Activated CD4-positive, alpha-beta T cell treated with anti-CD3 and anti-CD28 coated beads, Interleukin-2, Interleukin-6, amounts not matched to agents 100 ng/mL and 50 ng/mL, durations not matched to agents 16 hours and 8 hours (primary cell): ENCODE measurements at regions not wholly inside any gene's neighbourhood (a gene's known extent, or its start where the extent isn't known, plus 50 kb on each side); places are given as distances from the start of the nearest gene placed in this dataset.

Experiments
- DNase-seq: peaks from one replicate; pipeline ENCODE4 v3.0.0-alpha.2; 2020

DNA sequence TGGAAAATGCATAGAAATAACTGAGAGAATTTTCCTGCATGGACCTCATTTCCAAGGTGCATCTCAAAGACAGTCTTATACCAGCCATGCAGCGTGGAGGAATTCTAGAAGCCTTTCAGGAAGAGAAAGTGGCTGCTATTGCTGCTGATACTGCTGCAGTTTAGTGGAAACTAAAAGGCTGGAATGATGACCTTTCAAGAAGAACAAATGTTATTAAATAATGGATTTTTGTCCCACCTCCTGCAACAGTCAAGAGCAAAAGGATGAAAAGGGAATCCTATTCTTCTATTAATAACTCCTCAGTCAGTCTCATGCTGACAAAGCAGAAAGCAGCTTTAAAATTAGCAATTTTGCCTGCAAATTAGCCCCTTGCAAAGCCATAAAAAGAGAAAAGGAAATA lies 68.2 kb upstream of the C1orf87 start:
- no peak for DNase-seq

DNA sequence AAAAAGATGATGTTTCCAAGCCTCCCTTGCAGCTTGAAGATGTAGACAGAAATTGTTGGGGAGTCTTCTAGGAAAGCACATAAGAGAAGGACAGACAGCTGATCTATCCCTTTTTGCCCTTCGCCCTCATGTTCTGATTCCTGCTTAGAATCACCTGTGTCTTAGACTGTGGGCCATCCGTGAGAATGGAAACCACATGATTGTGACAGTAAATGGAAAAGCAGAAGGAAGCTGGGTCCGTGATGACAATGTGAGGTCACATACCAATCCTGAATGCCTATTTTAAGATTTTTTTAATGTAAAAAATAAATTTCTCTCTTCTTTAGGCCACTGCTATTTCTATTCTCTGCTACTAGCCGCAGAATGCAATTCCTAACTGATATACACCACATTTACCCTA lies 67.7 kb upstream of the C1orf87 start:
- DNase-seq, result no peak

DNA sequence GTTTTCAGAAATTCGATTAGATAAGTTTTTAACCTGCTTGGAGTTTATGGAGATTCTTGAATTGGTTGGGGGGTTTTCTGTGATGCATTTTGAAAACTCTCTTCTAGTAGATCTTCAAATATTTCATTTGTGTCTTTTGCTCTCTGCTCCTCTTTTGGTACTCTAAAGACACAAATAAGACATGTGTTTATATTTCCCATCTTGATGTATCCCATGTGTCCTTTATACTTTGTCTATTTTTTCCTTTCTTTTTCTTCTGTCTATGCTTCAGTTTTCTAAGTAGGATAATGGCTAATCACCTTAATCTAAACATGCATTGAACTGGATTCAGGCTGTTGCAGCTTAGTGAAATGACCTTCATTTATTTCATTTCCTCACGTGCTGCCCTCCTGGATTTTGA lies 63.8 kb upstream of the C1orf87 start:
- DNase-seq, result no peak

DNA sequence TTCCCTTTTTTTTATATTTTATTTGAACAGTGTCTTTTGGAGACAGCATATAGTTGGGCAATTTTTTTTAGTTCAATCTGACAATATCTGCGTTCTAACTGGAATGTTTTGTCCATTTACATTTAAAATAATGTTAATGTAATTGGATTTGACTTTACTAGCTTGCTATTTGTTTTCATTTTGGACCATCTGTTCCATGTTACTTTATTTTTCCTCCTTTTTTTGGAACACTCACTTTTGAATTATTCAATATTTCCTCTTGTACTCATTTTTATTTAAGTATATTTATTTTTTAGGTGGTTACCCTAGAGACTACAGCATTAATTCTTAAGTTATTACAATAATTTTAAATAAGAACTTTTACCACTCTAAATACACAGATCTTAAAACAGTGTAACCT lies 62.8 kb upstream of the C1orf87 start:
- no peak for DNase-seq

DNA sequence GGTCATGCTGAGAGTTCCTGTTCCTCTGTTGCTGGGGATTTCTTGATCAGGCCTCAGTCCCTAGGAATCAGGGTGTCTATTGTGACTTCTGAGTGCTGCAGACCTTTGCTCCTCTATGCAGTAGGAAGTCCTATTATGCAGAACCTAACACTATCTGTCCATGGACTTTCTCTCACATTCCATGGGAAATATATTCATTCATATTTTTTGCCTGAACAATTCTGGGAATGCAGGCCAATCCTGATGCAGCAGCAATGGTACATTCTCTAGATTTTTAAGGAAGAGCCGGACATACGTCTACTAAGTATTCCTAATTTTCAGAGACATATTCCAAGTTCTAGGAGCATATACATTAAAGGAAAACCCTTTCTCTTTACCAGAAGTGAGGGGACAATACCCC lies 61.1 kb upstream of the C1orf87 start:
- no peak for DNase-seq

DNA sequence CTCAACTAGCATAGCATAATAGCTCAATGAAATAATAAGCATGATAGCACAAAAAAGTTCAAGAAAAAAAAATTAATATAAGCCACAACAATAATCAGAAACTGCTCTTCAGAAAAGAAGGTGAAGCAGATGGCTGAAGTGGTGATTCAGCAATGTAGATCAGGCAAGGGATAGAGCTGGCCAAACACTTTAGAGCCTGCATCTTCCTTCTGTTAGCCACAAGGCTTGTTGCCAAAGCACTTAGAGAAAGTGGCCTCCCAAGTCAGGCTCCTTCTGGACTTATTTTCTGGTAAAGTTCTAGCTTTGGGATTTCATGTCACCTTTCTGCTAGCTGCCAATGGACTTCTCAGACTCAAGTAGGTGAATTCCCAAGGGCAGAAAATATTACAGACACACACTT lies 60.3 kb upstream of the C1orf87 start:
- no peak for DNase-seq

DNA sequence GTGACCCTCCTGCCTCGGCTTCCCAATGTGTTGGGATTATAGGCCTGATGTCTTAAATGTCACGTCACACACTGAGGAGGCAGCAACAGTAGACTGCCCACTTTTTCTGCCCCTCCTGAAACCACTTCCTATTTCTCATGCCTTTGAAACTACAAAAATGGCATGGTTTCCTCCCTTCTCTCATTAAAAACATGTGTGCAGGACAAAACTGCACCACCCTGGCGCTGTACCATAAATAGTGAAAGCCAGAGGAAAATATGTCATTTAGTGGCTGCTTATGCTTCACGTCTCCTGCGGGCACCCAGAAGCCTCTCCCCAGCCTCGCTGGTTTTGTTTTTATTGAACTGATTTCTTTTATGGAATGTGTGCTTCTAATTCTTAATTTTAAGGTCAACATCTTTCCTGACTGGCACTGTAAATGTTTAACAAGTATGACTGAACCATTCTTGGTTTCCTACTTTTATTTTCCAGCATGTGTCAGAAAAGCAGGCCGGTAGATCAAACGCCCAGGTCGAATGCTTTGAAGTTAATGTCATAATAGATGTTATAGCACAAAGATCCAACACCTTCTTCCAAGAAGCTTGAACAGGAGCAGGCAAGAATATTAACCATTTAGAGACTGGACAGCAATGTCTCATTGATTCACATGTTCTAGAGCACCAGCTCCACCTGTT lies 59.6 kb upstream of the C1orf87 start:
- DNase-seq, result no peak

DNA sequence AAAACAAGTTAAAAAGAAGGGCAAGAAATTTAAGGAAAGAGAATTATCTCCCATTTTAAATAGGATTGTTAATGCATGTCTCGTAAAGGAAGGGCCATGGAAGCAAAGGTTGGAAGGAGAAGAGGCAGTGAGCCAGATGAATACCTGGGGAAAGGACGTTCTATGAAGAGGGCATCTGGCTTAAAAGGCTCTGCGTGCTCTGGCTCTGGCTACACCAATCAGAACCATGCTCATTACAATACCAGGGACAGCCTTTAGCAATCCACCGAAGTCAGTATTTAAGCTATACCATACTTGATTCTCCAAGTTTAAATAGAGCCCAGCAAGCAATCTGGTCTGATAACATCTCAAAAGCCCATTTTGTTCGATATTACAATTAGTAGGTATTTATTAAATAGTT lies 58.5 kb upstream of the C1orf87 start:
- no peak for DNase-seq

DNA sequence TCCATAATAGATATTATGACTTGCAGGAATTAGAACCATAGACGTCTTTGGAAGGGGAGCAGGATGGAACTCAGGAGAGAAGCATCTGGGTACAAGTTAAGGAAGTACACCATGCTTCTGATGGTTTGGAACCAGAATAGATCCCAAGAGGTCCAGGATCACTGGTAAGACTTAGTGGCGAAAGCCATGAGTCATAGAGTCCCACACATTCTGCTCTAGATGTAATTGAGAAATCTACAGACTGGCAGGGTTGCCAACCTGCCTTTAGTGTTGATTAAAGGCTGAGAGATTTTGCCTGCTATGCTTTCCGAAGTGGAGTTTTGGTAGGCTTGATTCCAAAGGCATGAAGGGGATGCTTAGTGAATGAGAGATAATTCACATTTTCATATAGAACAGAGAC lies 57.1 kb upstream of the C1orf87 start:
- DNase-seq, result no peak

DNA sequence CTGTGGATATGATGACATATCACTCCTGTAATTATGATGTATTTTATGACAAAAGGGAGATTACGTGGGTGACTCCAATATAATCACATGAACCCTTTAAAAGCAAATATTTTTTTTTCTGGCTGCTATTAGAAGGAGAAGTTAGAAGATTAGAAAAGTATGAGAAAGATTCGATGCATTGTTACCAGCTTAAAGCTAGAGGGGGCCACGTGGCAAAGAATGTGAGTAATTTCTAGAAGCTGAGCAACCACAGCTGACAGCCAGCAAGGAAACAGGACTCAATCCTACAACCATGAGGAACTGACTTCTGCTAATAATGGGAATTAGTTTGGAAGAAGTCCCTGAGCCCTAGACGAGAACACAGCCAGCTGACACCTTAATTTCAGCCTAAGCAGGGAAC lies 56.3 kb upstream of the C1orf87 start:
- no peak for DNase-seq

DNA sequence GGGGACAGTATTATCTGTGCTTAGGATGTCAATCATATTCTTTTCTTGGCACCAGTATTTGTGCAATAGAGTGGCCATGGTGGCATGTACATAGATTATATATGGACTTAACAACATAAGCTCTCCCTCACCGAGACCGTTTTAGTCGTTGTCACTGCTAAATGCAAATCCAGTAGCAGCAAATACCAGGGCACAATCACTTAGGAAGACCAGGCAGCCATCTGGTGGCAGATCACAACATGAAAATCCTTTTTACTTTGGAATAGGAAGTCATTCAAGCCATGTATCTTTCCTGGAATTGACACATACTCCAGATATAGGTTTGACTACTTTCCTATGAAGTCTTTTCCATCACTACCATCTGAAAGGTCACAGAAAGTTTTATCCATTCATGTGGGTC lies 53.2 kb upstream of the C1orf87 start:
- DNase-seq, result no peak
